ENCODE measurements at regions not wholly inside any gene's neighbourhood (a gene's known extent, or its start where the extent isn't known, plus 50 kb on each side); places are given as distances from the start of the nearest gene placed in this dataset.

- TF ChIP-seq CTCF (conservative IDR thresholded peaks at IDR 0.05; ENCODE audit: low read depth in 2 of 2), result no peak
- no peak for TF ChIP-seq JUNB (IDR thresholded peaks at IDR 0.05; ENCODE audit: unreplicated experiment)
- no peak for TF ChIP-seq REST (IDR thresholded peaks at IDR 0.05; ENCODE audit: unreplicated experiment)
- TF ChIP-seq POLR2AphosphoS5 (IDR thresholded peaks at IDR 0.05; ENCODE audit: low read depth), result no peak
- TF ChIP-seq STAT1 (IDR thresholded peaks at IDR 0.05; ENCODE audit: unreplicated experiment), result no peak
- TF ChIP-seq CREB1 (CRISPR knock-in tag; IDR thresholded peaks at IDR 0.05; ENCODE audit: low read depth), result no peak
- TF ChIP-seq ZNF331 (CRISPR knock-in tag; IDR thresholded peaks at IDR 0.05; ENCODE audit: low read depth), result no peak
- no peak for TF ChIP-seq EZH2 (IDR thresholded peaks at IDR 0.05; ENCODE audit: low read depth, unreplicated experiment)
- no peak for TF ChIP-seq EZH2phosphoT487 (IDR thresholded peaks at IDR 0.05; ENCODE audit: unreplicated experiment)
- TF ChIP-seq NANOG (IDR thresholded peaks at IDR 0.05; ENCODE audit: borderline replicate concordance), result no peak
- TF ChIP-seq ETS1 (IDR thresholded peaks at IDR 0.05), result no peak
Observed at GRCh38 chrX:9273744-9274143, 191.1 kb upstream of the TBL1X start.

Measured in GM23338 (cell line).